AG04449 (cell line): ENCODE measurements at regions not wholly inside any gene's neighbourhood (a gene's known extent, or its start where the extent isn't known, plus 50 kb on each side); places are given as distances from the start of the nearest gene placed in this dataset.

Experiments
- CTCF ChIA-PET: fragments of 350-600 bp; formaldehyde crosslinking; extraction: SDS; loops from one replicate; lab custom pipeline; 2021; ENCODE audit warnings: antibody characterized with exemption; lab: Yijun Ruan, JAX
- POLR2A ChIA-PET: fragments of 400-600, 350-600 bp; formaldehyde crosslinking; extraction: SDS; loops from one replicate; lab custom pipeline; 2020; ENCODE audit warnings: antibody characterized with exemption, inconsistent platforms; lab: Yijun Ruan, JAX
- DNase-seq: peaks from one replicate; pipeline ENCODE4 v3.0.0-alpha.2; 2010; ENCODE audit warnings: low read depth, low spot score
- H3K4me3 ChIP-seq: 2 replicates; pipeline ENCODE4 v1.5.1; 2011; ENCODE audit warnings: low read depth, mild to moderate bottlenecking, control low read depth, low read length
- CTCF ChIP-seq: IDR thresholded peaks from one replicate; pipeline ENCODE4 v1.5.1; 2011; ENCODE audit warnings: mild to moderate bottlenecking, moderate library complexity, low read length, control low read depth, inconsistent platforms; ENCODE audit not compliant: insufficient read depth; ENCODE audit errors: missing control alignments

GRCh38 chr12:60421741-60422140, 825.9 kb downstream of the SLC16A7 start:
- POLR2A ChIA-PET, result no interaction called here
- CTCF ChIA-PET, result no interaction called here

GRCh38 chr12:60437297-60437696, 841.5 kb downstream of the SLC16A7 start:
- no peak overlapping the region for H3K4me3 ChIP-seq
- ChIA-PET CTCF (no interaction called here), POLR2A (no interaction called here)
- TF ChIP-seq CTCF, result no peak
- no peak for DNase-seq

More at GRCh38 chr12:60421741-60422140, 825.9 kb downstream of the SLC16A7 start:
- peak; percentile 29 for DNase-seq
- H3K4me3 ChIP-seq, result no peak overlapping the region
- no peak for TF ChIP-seq CTCF

- TF ChIP-seq CTCF, result no peak
- no peak overlapping the region for H3K4me3 ChIP-seq
- ChIA-PET CTCF (no interaction called here), POLR2A (no interaction called here)
- no peak for DNase-seq
These were observed 845.7 kb downstream of the SLC16A7 start for GRCh38 chr12:60441577-60441976.

DNA sequence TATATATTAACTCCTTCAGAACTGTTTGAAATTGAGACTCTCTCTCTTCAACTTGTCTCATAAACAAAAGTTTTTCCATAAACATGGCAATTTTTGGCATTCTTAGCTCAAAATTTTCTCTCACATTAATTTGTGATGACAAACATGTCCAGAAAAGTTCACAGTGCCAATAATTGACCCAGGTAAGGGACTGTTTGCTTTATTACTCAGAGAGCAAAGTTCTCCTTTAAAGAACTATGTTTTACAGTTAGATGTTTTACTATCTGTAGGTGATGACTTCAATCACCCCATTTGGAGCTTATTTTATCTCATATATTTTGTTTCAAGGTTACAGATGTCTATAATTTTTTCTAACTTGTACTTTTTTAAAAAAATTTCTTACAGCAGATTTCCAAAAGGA, 855.6 kb downstream of the SLC16A7 start:
- DNase-seq, result no peak
- CTCF ChIA-PET, result no interaction called here
- TF ChIP-seq CTCF, result no peak

GRCh38 chr12:60465060-60465459, 869.2 kb downstream of the SLC16A7 start:
- DNase-seq, result no peak
- no peak overlapping the region for H3K4me3 ChIP-seq
- ChIA-PET CTCF (interaction anchor here (0.6 kb wide), 1 partner anchor 10 kb away, joined by 3 read pairs; no protein-coding TSS in a partner anchor), POLR2A (no interaction called here)
- no peak for TF ChIP-seq CTCF

More for the DNA sequence above, 855.6 kb downstream of the SLC16A7 start:
- H3K4me3 ChIP-seq, result no peak overlapping the region
- POLR2A ChIA-PET, result no interaction called here

GRCh38 chr12:60468546-60468945, 872.7 kb downstream of the SLC16A7 start:
- CTCF ChIA-PET, result no interaction called here
- POLR2A ChIA-PET, result no interaction called here
- DNase-seq, result no peak
- H3K4me3 ChIP-seq, result no peak overlapping the region
- TF ChIP-seq CTCF, result no peak
